IPS DF 6.9 (cell line): ENCODE measurements at regions not wholly inside any gene's neighbourhood (a gene's known extent, or its start where the extent isn't known, plus 50 kb on each side); places are given as distances from the start of the nearest gene placed in this dataset.

Experiments
- DNase-seq: peaks from one replicate; pipeline ENCODE4 v3.0.0-alpha.2; 2013; ENCODE audit warnings: low read depth, low spot score
- H3K27ac ChIP-seq: one replicate; pipeline ENCODE4 v1.5.1; 2013; ENCODE audit warnings: low read length, control low read depth
- H3K27me3 ChIP-seq: 2 replicates; pipeline ENCODE4 v1.6.1; 2013; ENCODE audit warnings: mild to moderate bottlenecking, low read length; ENCODE audit not compliant: control insufficient read depth, insufficient read depth
- H3K36me3 ChIP-seq: 2 replicates; pipeline ENCODE4 v1.6.1; 2013; ENCODE audit warnings: low read length; ENCODE audit not compliant: control insufficient read depth, insufficient read depth
- H3K4me1 ChIP-seq: 2 replicates; pipeline ENCODE4 v1.6.1; 2013; ENCODE audit warnings: low read length; ENCODE audit not compliant: control insufficient read depth, insufficient read depth
- H3K4me3 ChIP-seq: 2 replicates; pipeline ENCODE4 v1.5.1; 2013; ENCODE audit warnings: mild to moderate bottlenecking, low read length
- H3K9me3 ChIP-seq: 2 replicates; pipeline ENCODE4 v1.6.1; 2013; ENCODE audit warnings: low read length, inconsistent platforms; ENCODE audit not compliant: control insufficient read depth, insufficient read depth
- WGBS: extraction: QIAGEN DNeasy Blood & Tissue Kit; methylation state at CpG from one replicate; pipeline ENCODE4 v1.1.7; 2013; ENCODE audit warnings: mixed read lengths, missing lambda C conversion rate; ENCODE audit not compliant: insufficient read length, insufficient coverage; 5-methylcytosine and 5-hydroxymethylcytosine counted together

GRCh38 chr13:73286942-73287620 is 228.3 kb downstream of the KLF5 start:
- Histone ChIP-seq H3K9me3 (no peaks in the 10 kb centered on the region), H3K4me1 (no peaks in the 10 kb centered on the region), H3K27me3 (no peaks in the 10 kb centered on the region), H3K4me3 (no peak overlapping the region), H3K27ac (no peak overlapping the region), H3K36me3 (no peaks in the 10 kb centered on the region)
- no CpG with 5 or more reads among the region's 10 CpGs for WGBS
- no peak for DNase-seq

- DNase-seq, result no peak
- WGBS, result no CpG with 5 or more reads among the region's 5 CpGs
- no peak overlapping the region for H3K4me3 ChIP-seq
- H3K36me3 ChIP-seq, result no peaks in the 10 kb centered on the region
- no peaks in the 10 kb centered on the region for H3K27me3 ChIP-seq
- no peaks in the 10 kb centered on the region for H3K4me1 ChIP-seq
- no peak overlapping the region for H3K27ac ChIP-seq
- no peaks in the 10 kb centered on the region for H3K9me3 ChIP-seq
Observed at GRCh38 chr13:73286177-73286576, 227.4 kb downstream of the KLF5 start.

- no peaks in the 10 kb centered on the region for H3K4me1 ChIP-seq
- no peak for DNase-seq
Observed at GRCh38 chr13:73284081-73284874, 225.5 kb downstream of the KLF5 start.

GRCh38 chr13:73283636-73284035 is 224.8 kb downstream of the KLF5 start:
- Histone ChIP-seq H3K4me1 (no peaks in the 10 kb centered on the region), H3K4me3 (no peak overlapping the region), H3K27me3 (no peaks in the 10 kb centered on the region), H3K9me3 (no peaks in the 10 kb centered on the region), H3K36me3 (no peaks in the 10 kb centered on the region), H3K27ac (no peak overlapping the region)
- DNase-seq, result no peak
- no CpG with 5 or more reads among the region's 6 CpGs for WGBS

More at GRCh38 chr13:73284081-73284874, 225.5 kb downstream of the KLF5 start:
- Histone ChIP-seq H3K27ac (no peak overlapping the region), H3K4me3 (no peak overlapping the region), H3K9me3 (no peaks in the 10 kb centered on the region), H3K36me3 (no peaks in the 10 kb centered on the region), H3K27me3 (no peaks in the 10 kb centered on the region)
- 100% methylated on average over 1 of the region's 6 CpGs for WGBS

GRCh38 chr13:73281746-73282145 is 222.9 kb downstream of the KLF5 start:
- WGBS, result 100% methylated on average over 1 of the region's 2 CpGs
- Histone ChIP-seq H3K27me3 (no peaks in the 10 kb centered on the region), H3K36me3 (no peaks in the 10 kb centered on the region), H3K4me1 (no peaks in the 10 kb centered on the region), H3K4me3 (no peak overlapping the region), H3K9me3 (no peaks in the 10 kb centered on the region), H3K27ac (no peak overlapping the region)
- DNase-seq, result no peak

- H3K27me3 ChIP-seq, result no peaks in the 10 kb centered on the region
- H3K9me3 ChIP-seq, result no peaks in the 10 kb centered on the region
- H3K27ac ChIP-seq, result no peak overlapping the region
- H3K4me3 ChIP-seq, result no peak overlapping the region
- WGBS, result no CpG with 5 or more reads among the region's 1 CpG
- no peak for DNase-seq
- no peaks in the 10 kb centered on the region for H3K4me1 ChIP-seq
- H3K36me3 ChIP-seq, result no peaks in the 10 kb centered on the region
Observed at GRCh38 chr13:73278186-73278585, 219.4 kb downstream of the KLF5 start.

- no peak overlapping the region for H3K27ac ChIP-seq
- H3K27me3 ChIP-seq, result no peaks in the 10 kb centered on the region
- no peaks in the 10 kb centered on the region for H3K9me3 ChIP-seq
- no peak for DNase-seq
- no peaks in the 10 kb centered on the region for H3K36me3 ChIP-seq
- no peaks in the 10 kb centered on the region for H3K4me1 ChIP-seq
- H3K4me3 ChIP-seq, result no peak overlapping the region
- no CpG with 5 or more reads among the region's 3 CpGs for WGBS
Observed at GRCh38 chr13:73275163-73275562, 216.4 kb downstream of the KLF5 start.

GRCh38 chr13:73274147-73274546 is 215.3 kb downstream of the KLF5 start:
- WGBS, result no CpG with 5 or more reads among the region's 2 CpGs
- no peaks in the 10 kb centered on the region for H3K36me3 ChIP-seq
- H3K27ac ChIP-seq, result no peak overlapping the region
- no peaks in the 10 kb centered on the region for H3K27me3 ChIP-seq
- H3K4me3 ChIP-seq, result no peak overlapping the region
- no peak for DNase-seq
- H3K4me1 ChIP-seq, result no peaks in the 10 kb centered on the region
- H3K9me3 ChIP-seq, result no peaks in the 10 kb centered on the region

- no peak for DNase-seq
- Histone ChIP-seq H3K4me1 (no peaks in the 10 kb centered on the region), H3K9me3 (no peaks in the 10 kb centered on the region), H3K27ac (no peak overlapping the region), H3K27me3 (no peaks in the 10 kb centered on the region), H3K36me3 (no peaks in the 10 kb centered on the region), H3K4me3 (no peak overlapping the region)
- no CpG with 5 or more reads among the region's 5 CpGs for WGBS
Observed at GRCh38 chr13:73273745-73274144, 214.9 kb downstream of the KLF5 start.

- no peak overlapping the region for H3K4me3 ChIP-seq
- no peaks in the 10 kb centered on the region for H3K27me3 ChIP-seq
- no peaks in the 10 kb centered on the region for H3K36me3 ChIP-seq
- no peaks in the 10 kb centered on the region for H3K9me3 ChIP-seq
- no peak for DNase-seq
- no peaks in the 10 kb centered on the region for H3K4me1 ChIP-seq
- H3K27ac ChIP-seq, result no peak overlapping the region
- WGBS, result no CpG with 5 or more reads among the region's 1 CpG
Observed at GRCh38 chr13:73273276-73273675, 214.5 kb downstream of the KLF5 start.
